HepG2 (cell line): ENCODE measurements at regions not wholly inside any gene's neighbourhood (a gene's known extent, or its start where the extent isn't known, plus 50 kb on each side); places are given as distances from the start of the nearest gene placed in this dataset.

Experiments
- ATF7-NPFF ChIP-seq: sonication (generic); formaldehyde crosslinking; IDR thresholded peaks from 2 replicates; pipeline ENCODE4 v1.8.1; 2023; ENCODE audit warnings: mild to moderate bottlenecking, low read depth, missing genetic modification reagents, moderate library complexity
- CHD2 ChIP-seq: IDR thresholded peaks from 2 replicates; pipeline ENCODE4 v1.6.1; 2011; ENCODE audit warnings: low read depth, low read length, improper control_type of control experiment
- FOSL1 ChIP-seq: sonication (generic); formaldehyde crosslinking; IDR thresholded peaks from 2 replicates; pipeline ENCODE4 v1.9.0; 2021; ENCODE audit warnings: missing genetic modification reagents, borderline replicate concordance
- HNF4G ChIP-seq, 2 experiments: sonication (generic) in 1 of 2; formaldehyde crosslinking in 1 of 2; IDR thresholded peaks; 2 replicates each; pipeline versions ENCODE4 v1.4.0 to v1.6.1; 2011 to 2020; ENCODE audit warnings: borderline replicate concordance in 2 of 2, low read depth in 2 of 2, mild to moderate bottlenecking in 2 of 2, low read length in 1 of 2, missing genetic modification reagents in 1 of 2, moderate library complexity in 1 of 2
- KMT2B ChIP-seq: IDR thresholded peaks from 2 replicates; pipeline ENCODE4 v1.6.1; 2016; ENCODE audit warnings: missing genetic modification reagents, missing compliant biosample characterization
- MAFF ChIP-seq: IDR thresholded peaks from 2 replicates; pipeline ENCODE4 v1.6.1; 2011; ENCODE audit warnings: low read depth, low read length, improper control_type of control experiment
- NR2C2 ChIP-seq: sonication (generic); formaldehyde crosslinking; IDR thresholded peaks from 2 replicates; pipeline ENCODE4 v1.4.0; 2020; ENCODE audit warnings: missing genetic modification reagents, mild to moderate bottlenecking, moderate library complexity, borderline replicate concordance
- PHF5A ChIP-seq: IDR thresholded peaks from one replicate; pipeline ENCODE4 v1.6.1; 2018; ENCODE audit warnings: low read depth, missing genetic modification reagents; ENCODE audit not compliant: unreplicated experiment
- PPARG ChIP-seq: conservative IDR thresholded peaks from 2 replicates; pipeline ENCODE4 v1.6.1; 2016; ENCODE audit warnings: missing biosample characterization, missing genetic modification reagents
- SCMH1 ChIP-seq: sonication (generic); formaldehyde crosslinking; IDR thresholded peaks from 2 replicates; pipeline ENCODE4 v1.9.0; 2021; ENCODE audit warnings: missing genetic modification reagents, mild to moderate bottlenecking, borderline replicate concordance
- SP1 ChIP-seq, 2 experiments: fragments of 450-650 bp in 1 of 2; sonication (generic) in 1 of 2; formaldehyde crosslinking in 1 of 2; IDR thresholded peaks; 2 replicates each; pipeline versions ENCODE4 v1.4.0 to v1.6.1; 2016 to 2020; ENCODE audit warnings: missing genetic modification reagents in 1 of 2
- TCF12 ChIP-seq, 2 experiments: fragments of 450-650 bp in 1 of 2; sonication (generic) in 1 of 2; formaldehyde crosslinking in 1 of 2; IDR thresholded peaks; 2 replicates each; pipeline versions ENCODE4 v1.6.1 to v1.8.0; 2017 to 2022; ENCODE audit warnings: antibody characterized with exemption in 1 of 2, mild to moderate bottlenecking in 1 of 2, missing genetic modification reagents in 1 of 2, moderate library complexity in 1 of 2
- TCF7 ChIP-seq: sonication (generic); IDR thresholded peaks from 2 replicates; pipeline ENCODE4 v1.6.1; 2016; ENCODE audit warnings: antibody characterized with exemption, low read depth
- TP53 ChIP-seq: sonication (generic); formaldehyde crosslinking; conservative IDR thresholded peaks from 2 replicates; pipeline ENCODE4 v1.4.0; 2020; ENCODE audit warnings: missing genetic modification reagents
- ZBTB8A ChIP-seq: sonication (generic); formaldehyde crosslinking; IDR thresholded peaks from 2 replicates; pipeline ENCODE4 v1.4.0; 2020; ENCODE audit warnings: mild to moderate bottlenecking, low read depth, missing genetic modification reagents, borderline replicate concordance
- ZNF468 ChIP-seq: sonication (generic); formaldehyde crosslinking; IDR thresholded peaks from 2 replicates; pipeline ENCODE4 v1.8.0; 2022; ENCODE audit warnings: mild to moderate bottlenecking, moderate library complexity, missing genetic modification reagents
- TF ChIP-seq, protein P1 (sequence below): sonication (generic); formaldehyde crosslinking; IDR thresholded peaks from 2 replicates; pipeline ENCODE4 v1.9.0; 2022; ENCODE audit warnings: missing genetic modification reagents, mild to moderate bottlenecking, borderline replicate concordance
- TF ChIP-seq, protein P2 (sequence below): sonication (generic); formaldehyde crosslinking; IDR thresholded peaks from 2 replicates; pipeline ENCODE4 v1.5.0; 2020; ENCODE audit warnings: mild to moderate bottlenecking, missing genetic modification reagents, moderate library complexity
- TF ChIP-seq, protein P3 (sequence below): sonication (generic); formaldehyde crosslinking; IDR thresholded peaks from 2 replicates; pipeline ENCODE4 v1.4.0; 2020; ENCODE audit warnings: mild to moderate bottlenecking, missing genetic modification reagents
- TF ChIP-seq, protein P4 (sequence below): sonication (generic); formaldehyde crosslinking; IDR thresholded peaks from 2 replicates; pipeline ENCODE4 v1.5.0; 2020; ENCODE audit warnings: mild to moderate bottlenecking, missing genetic modification reagents, borderline replicate concordance
- TF ChIP-seq, protein P5 (sequence below): sonication (generic); formaldehyde crosslinking; IDR thresholded peaks from 2 replicates; pipeline ENCODE4 v1.4.0; 2020; ENCODE audit warnings: mild to moderate bottlenecking, low read depth, missing genetic modification reagents

DNA sequence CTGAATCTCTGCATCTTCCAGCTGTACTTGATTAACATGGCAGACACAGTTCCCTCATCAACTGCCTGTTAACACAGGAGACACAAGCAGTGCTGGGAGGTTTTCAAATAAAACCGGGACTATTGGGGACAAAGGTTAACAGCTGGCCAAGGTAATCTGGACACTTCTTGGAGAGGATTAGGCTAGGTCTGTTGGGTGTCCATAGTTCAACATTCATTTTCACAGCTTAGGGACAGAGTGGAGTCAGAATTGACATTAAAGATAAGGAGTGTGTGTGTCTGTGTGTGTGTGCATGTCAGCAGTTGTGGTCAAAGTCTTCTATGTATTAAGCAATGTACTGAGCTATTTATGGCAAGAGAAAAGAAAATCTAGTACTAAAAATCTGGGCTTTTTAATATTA lies 216.2 kb downstream of the MED10 start (continued):
- TF ChIP-seq, protein P1, sequence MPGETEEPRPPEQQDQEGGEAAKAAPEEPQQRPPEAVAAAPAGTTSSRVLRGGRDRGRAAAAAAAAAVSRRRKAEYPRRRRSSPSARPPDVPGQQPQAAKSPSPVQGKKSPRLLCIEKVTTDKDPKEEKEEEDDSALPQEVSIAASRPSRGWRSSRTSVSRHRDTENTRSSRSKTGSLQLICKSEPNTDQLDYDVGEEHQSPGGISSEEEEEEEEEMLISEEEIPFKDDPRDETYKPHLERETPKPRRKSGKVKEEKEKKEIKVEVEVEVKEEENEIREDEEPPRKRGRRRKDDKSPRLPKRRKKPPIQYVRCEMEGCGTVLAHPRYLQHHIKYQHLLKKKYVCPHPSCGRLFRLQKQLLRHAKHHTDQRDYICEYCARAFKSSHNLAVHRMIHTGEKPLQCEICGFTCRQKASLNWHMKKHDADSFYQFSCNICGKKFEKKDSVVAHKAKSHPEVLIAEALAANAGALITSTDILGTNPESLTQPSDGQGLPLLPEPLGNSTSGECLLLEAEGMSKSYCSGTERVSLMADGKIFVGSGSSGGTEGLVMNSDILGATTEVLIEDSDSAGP (CRISPR knock-in tag): no peak
- TF ChIP-seq PHF5A (no peak), ZBTB8A (CRISPR knock-in tag) (no peak), MAFF (no peak), CHD2 (no peak), TCF12 (IDR thresholded peaks at IDR 0.05) (no peak), TCF12 (CRISPR knock-in tag; IDR thresholded peaks at IDR 0.05) (no peak), ZNF468 (CRISPR knock-in tag) (no peak), SCMH1 (CRISPR knock-in tag) (no peak), ATF7-NPFF (CRISPR knock-in tag) (no peak), TCF7 (no peak; the same call in 1 of the 2 replicates), HNF4G (IDR thresholded peaks at IDR 0.05; ENCODE audit: borderline replicate concordance, low read depth, low read length) (peak; percentile 80), HNF4G (CRISPR knock-in tag; IDR thresholded peaks at IDR 0.05; ENCODE audit: borderline replicate concordance, low read depth) (no peak), FOSL1 (CRISPR knock-in tag) (no peak), PPARG (peak; percentile 52; the same call in 1 of the 2 replicates), SP1 (IDR thresholded peaks at IDR 0.05) (no peak), SP1 (CRISPR knock-in tag; IDR thresholded peaks at IDR 0.05) (no peak), TP53 (CRISPR knock-in tag) (no peak), KMT2B (no peak), NR2C2 (CRISPR knock-in tag) (peak; percentile 30; the same call in 1 of the 2 replicates)
- TF ChIP-seq, protein P2, sequence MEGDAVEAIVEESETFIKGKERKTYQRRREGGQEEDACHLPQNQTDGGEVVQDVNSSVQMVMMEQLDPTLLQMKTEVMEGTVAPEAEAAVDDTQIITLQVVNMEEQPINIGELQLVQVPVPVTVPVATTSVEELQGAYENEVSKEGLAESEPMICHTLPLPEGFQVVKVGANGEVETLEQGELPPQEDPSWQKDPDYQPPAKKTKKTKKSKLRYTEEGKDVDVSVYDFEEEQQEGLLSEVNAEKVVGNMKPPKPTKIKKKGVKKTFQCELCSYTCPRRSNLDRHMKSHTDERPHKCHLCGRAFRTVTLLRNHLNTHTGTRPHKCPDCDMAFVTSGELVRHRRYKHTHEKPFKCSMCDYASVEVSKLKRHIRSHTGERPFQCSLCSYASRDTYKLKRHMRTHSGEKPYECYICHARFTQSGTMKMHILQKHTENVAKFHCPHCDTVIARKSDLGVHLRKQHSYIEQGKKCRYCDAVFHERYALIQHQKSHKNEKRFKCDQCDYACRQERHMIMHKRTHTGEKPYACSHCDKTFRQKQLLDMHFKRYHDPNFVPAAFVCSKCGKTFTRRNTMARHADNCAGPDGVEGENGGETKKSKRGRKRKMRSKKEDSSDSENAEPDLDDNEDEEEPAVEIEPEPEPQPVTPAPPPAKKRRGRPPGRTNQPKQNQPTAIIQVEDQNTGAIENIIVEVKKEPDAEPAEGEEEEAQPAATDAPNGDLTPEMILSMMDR (CRISPR knock-in tag): no peak
- TF ChIP-seq, protein P3, sequence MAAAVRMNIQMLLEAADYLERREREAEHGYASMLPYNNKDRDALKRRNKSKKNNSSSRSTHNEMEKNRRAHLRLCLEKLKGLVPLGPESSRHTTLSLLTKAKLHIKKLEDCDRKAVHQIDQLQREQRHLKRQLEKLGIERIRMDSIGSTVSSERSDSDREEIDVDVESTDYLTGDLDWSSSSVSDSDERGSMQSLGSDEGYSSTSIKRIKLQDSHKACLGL: no peak
- TF ChIP-seq, protein P4, sequence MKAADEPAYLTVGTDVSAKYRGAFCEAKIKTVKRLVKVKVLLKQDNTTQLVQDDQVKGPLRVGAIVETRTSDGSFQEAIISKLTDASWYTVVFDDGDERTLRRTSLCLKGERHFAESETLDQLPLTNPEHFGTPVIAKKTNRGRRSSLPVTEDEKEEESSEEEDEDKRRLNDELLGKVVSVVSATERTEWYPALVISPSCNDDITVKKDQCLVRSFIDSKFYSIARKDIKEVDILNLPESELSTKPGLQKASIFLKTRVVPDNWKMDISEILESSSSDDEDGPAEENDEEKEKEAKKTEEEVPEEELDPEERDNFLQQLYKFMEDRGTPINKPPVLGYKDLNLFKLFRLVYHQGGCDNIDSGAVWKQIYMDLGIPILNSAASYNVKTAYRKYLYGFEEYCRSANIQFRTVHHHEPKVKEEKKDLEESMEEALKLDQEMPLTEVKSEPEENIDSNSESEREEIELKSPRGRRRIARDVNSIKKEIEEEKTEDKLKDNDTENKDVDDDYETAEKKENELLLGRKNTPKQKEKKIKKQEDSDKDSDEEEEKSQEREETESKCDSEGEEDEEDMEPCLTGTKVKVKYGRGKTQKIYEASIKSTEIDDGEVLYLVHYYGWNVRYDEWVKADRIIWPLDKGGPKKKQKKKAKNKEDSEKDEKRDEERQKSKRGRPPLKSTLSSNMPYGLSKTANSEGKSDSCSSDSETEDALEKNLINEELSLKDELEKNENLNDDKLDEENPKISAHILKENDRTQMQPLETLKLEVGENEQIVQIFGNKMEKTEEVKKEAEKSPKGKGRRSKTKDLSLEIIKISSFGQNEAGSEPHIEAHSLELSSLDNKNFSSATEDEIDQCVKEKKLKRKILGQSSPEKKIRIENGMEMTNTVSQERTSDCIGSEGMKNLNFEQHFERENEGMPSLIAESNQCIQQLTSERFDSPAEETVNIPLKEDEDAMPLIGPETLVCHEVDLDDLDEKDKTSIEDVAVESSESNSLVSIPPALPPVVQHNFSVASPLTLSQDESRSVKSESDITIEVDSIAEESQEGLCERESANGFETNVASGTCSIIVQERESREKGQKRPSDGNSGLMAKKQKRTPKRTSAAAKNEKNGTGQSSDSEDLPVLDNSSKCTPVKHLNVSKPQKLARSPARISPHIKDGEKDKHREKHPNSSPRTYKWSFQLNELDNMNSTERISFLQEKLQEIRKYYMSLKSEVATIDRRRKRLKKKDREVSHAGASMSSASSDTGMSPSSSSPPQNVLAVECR (CRISPR knock-in tag): no peak
- TF ChIP-seq, protein P5, sequence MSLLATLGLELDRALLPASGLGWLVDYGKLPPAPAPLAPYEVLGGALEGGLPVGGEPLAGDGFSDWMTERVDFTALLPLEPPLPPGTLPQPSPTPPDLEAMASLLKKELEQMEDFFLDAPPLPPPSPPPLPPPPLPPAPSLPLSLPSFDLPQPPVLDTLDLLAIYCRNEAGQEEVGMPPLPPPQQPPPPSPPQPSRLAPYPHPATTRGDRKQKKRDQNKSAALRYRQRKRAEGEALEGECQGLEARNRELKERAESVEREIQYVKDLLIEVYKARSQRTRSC: no peak
